ENCODE measurements at regions not wholly inside any gene's neighbourhood (a gene's known extent, or its start where the extent isn't known, plus 50 kb on each side); places are given as distances from the start of the nearest gene placed in this dataset.
"Not testable (repeated sequence)": the region's sequence is repeated elsewhere in the genome, so short reads cannot be mapped to it uniquely, and the experiment has no call there.

DNA sequence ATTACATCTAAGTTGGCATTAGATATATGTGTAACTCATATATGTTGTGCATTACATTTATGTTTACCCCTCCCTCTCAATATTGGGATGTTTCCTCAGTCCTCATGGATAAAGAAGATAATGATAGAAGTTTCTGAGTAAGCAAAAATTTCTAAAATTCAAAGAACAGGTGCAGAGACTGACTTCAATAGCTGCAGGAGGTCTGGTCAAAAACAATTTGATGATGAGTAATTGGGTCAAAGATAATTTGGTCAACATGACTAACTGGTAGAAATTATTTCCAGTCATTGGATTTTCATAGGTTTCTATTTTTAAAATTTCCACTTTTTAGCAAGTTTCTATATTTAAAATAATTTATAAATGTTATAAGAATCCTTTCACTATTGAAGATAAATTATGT, 1130.9 kb upstream of the SLC39A10 start:
- H3K27me3 Mint-ChIP-seq = peaks cover 0 to 2% of the 10 kb centered on the region in 2 donors
- no peak overlapping the region for H3K27ac ChIP-seq (ENCODE audit: low read depth, low read length)
- no peaks in the 10 kb centered on the region for H3K9me3 ChIP-seq (ENCODE audit: low read length)
- no peaks in the 10 kb centered on the region for H3K9me3 Mint-ChIP-seq
- DNase-seq = no peak
- H3K4me1 Mint-ChIP-seq = no peaks in the 10 kb centered on the region
- no peaks in the 10 kb centered on the region for H3K36me3 Mint-ChIP-seq
- no peaks in the 10 kb centered on the region for H3K27me3 ChIP-seq (ENCODE audit: insufficient read depth, low read length, poor library complexity, severe bottlenecking)
- ChIA-PET POLR2A (no interaction called here), CTCF (no interaction called here)
- no peaks in the 10 kb centered on the region for H3K36me3 ChIP-seq (ENCODE audit: insufficient read depth, low read length)
- H3K4me1 ChIP-seq (ENCODE audit: insufficient read depth, low read length) = no peaks in the 10 kb centered on the region
- H3K4me3 Mint-ChIP-seq = no peak overlapping the region
- H3K4me3 ChIP-seq (ENCODE audit: low read length) = no peak overlapping the region
- H3K27ac Mint-ChIP-seq = no peak overlapping the region

DNA sequence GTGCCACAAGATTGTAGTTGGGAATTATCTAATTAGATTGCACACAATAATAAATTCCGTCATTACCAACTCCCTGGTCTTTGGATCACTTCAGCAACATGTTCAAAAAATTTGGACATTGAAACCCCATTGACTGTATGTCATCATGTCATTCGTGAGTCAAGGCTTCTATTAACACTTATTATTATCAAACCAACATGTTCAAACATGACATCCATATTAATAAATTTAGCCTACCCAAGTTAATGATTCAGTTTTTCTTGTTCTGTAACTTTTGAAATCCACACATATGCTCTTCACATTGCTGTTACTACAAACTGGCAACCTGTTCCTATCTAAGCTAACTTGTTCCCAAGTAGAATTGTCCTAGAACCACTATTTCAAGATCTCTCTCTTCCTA, 1142.7 kb upstream of the SLC39A10 start:
- Mint-ChIP-seq H3K4me1 (no peaks in the 10 kb centered on the region), H3K9me3 (peaks cover 0 to 4% (median 0%) of the 10 kb centered on the region in 5 donors), H3K27me3 (no peaks in the 10 kb centered on the region), H3K27ac (no peak overlapping the region), H3K4me3 (no peak overlapping the region), H3K36me3 (no peaks in the 10 kb centered on the region)
- Histone ChIP-seq H3K4me1 (ENCODE audit: insufficient read depth, low read length) (no peaks in the 10 kb centered on the region), H3K27me3 (ENCODE audit: insufficient read depth, low read length, poor library complexity, severe bottlenecking) (no peaks in the 10 kb centered on the region), H3K9me3 (ENCODE audit: low read length) (no peaks in the 10 kb centered on the region), H3K27ac (ENCODE audit: low read depth, low read length) (no peak overlapping the region), H3K36me3 (ENCODE audit: insufficient read depth, low read length) (no peaks in the 10 kb centered on the region), H3K4me3 (ENCODE audit: low read length) (no peak overlapping the region)
- DNase-seq = no peak
- POLR2A ChIA-PET = no interaction called here
- CTCF ChIA-PET = no interaction called here

- H3K4me1 ChIP-seq (ENCODE audit: insufficient read depth, low read length); H3K27me3 ChIP-seq (ENCODE audit: insufficient read depth, low read length, poor library complexity, severe bottlenecking); H3K4me3 ChIP-seq (ENCODE audit: low read length); POLR2A ChIA-PET; H3K9me3 ChIP-seq (ENCODE audit: low read length); H3K36me3 Mint-ChIP-seq; H3K27ac ChIP-seq (ENCODE audit: low read depth, low read length); H3K4me1 Mint-ChIP-seq; CTCF ChIA-PET; H3K27ac Mint-ChIP-seq; H3K36me3 ChIP-seq (ENCODE audit: insufficient read depth, low read length); DNase-seq; H3K27me3 Mint-ChIP-seq; H3K9me3 Mint-ChIP-seq; H3K4me3 Mint-ChIP-seq: not testable (repeated sequence)
These were observed 1146.0 kb upstream of the SLC39A10 start for GRCh38 chr2:194511070-194511469.

DNA sequence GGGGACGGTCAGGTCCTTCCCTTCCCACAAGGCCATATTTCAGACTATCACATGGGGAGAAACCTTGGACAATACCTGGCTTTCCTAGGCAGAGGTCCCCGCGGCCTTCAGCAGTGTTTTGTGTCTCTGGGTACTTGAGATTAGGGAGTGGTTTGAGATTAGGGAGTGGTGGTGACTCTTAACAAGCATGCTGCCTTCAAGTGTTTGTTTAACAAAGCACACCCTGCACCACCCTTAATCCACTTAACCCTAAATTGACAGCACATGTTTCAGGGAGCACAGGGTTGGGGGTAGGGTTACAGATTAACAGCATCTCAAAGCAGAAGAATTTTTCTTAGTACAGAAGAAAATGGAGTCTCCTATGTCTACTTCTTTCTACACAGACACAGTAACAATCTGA, 1152.2 kb upstream of the SLC39A10 start:
- H3K27ac Mint-ChIP-seq; H3K9me3 Mint-ChIP-seq; H3K4me3 Mint-ChIP-seq; H3K27me3 ChIP-seq (ENCODE audit: insufficient read depth, low read length, poor library complexity, severe bottlenecking); H3K27ac ChIP-seq (ENCODE audit: low read depth, low read length); DNase-seq; H3K4me3 ChIP-seq (ENCODE audit: low read length); H3K27me3 Mint-ChIP-seq; CTCF ChIA-PET; H3K4me1 ChIP-seq (ENCODE audit: insufficient read depth, low read length); H3K9me3 ChIP-seq (ENCODE audit: low read length); H3K4me1 Mint-ChIP-seq; H3K36me3 Mint-ChIP-seq; POLR2A ChIA-PET; H3K36me3 ChIP-seq (ENCODE audit: insufficient read depth, low read length): not testable (repeated sequence)

DNA sequence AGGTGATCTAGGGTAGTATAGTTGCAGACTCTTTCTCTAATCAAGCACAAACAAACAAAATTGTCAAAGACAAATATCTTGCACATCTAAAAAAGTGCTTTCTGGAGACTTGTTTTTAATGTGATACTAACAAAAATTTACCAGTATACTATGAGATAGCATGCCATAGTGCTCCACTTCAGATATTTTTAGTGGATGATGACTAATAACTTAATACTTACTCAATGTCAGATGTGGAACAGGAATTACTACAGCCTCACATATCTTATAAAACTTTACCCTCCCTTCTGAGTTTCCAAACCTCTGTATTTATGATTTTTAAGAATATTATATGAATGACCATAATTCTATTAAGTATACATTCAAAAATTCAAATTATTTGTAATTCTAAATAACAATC, 1162.0 kb upstream of the SLC39A10 start:
- H3K4me3 ChIP-seq (ENCODE audit: low read length) = no peak overlapping the region
- no peaks in the 10 kb centered on the region for H3K27me3 ChIP-seq (ENCODE audit: insufficient read depth, low read length, poor library complexity, severe bottlenecking)
- no peaks in the 10 kb centered on the region for H3K9me3 ChIP-seq (ENCODE audit: low read length)
- no peaks in the 10 kb centered on the region for H3K36me3 ChIP-seq (ENCODE audit: insufficient read depth, low read length)
- H3K36me3 Mint-ChIP-seq = no peaks in the 10 kb centered on the region
- no peak overlapping the region for H3K27ac Mint-ChIP-seq
- no peak overlapping the region for H3K27ac ChIP-seq (ENCODE audit: low read depth, low read length)
- no peak overlapping the region for H3K4me3 Mint-ChIP-seq
- H3K4me1 ChIP-seq (ENCODE audit: insufficient read depth, low read length) = no peaks in the 10 kb centered on the region
- POLR2A ChIA-PET = no interaction called here
- DNase-seq = no peak
- CTCF ChIA-PET = no interaction called here
- no peaks in the 10 kb centered on the region for H3K9me3 Mint-ChIP-seq
- no peaks in the 10 kb centered on the region for H3K4me1 Mint-ChIP-seq
- peaks cover 0 to 1% of the 10 kb centered on the region in 2 donors for H3K27me3 Mint-ChIP-seq

GRCh38 chr2:194494401-194494800, 1162.6 kb upstream of the SLC39A10 start:
- H3K4me3 ChIP-seq (ENCODE audit: low read length) = no peak overlapping the region

GRCh38 chr2:194491409-194492115, 1165.5 kb upstream of the SLC39A10 start:
- CTCF ChIA-PET = no interaction called here

More at GRCh38 chr2:194494401-194494800, 1162.6 kb upstream of the SLC39A10 start:
- Histone ChIP-seq H3K27me3 (ENCODE audit: insufficient read depth, low read length, poor library complexity, severe bottlenecking) (no peaks in the 10 kb centered on the region), H3K4me1 (ENCODE audit: insufficient read depth, low read length) (no peaks in the 10 kb centered on the region), H3K9me3 (ENCODE audit: low read length) (no peaks in the 10 kb centered on the region), H3K36me3 (ENCODE audit: insufficient read depth, low read length) (no peaks in the 10 kb centered on the region), H3K27ac (ENCODE audit: low read depth, low read length) (no peak overlapping the region)
- Mint-ChIP-seq H3K4me1 (no peaks in the 10 kb centered on the region), H3K36me3 (no peaks in the 10 kb centered on the region), H3K9me3 (no peaks in the 10 kb centered on the region), H3K27me3 (peaks cover 0 to 1% of the 10 kb centered on the region in 2 donors), H3K27ac (no peak overlapping the region), H3K4me3 (no peak overlapping the region)
- ChIA-PET POLR2A (no interaction called here), CTCF (no interaction called here)
- DNase-seq = no peak

GRCh38 chr2:194486326-194486725, 1170.7 kb upstream of the SLC39A10 start:
- Mint-ChIP-seq H3K36me3 (no peaks in the 10 kb centered on the region), H3K9me3 (peaks cover 0 to 3% (median 0%) of the 10 kb centered on the region in 5 donors), H3K27ac (no peak overlapping the region), H3K4me1 (no peaks in the 10 kb centered on the region), H3K27me3 (no peaks in the 10 kb centered on the region), H3K4me3 (no peak overlapping the region)
- DNase-seq = no peak
- ChIA-PET POLR2A (no interaction called here), CTCF (no interaction called here)
- Histone ChIP-seq H3K36me3 (ENCODE audit: insufficient read depth, low read length) (no peaks in the 10 kb centered on the region), H3K27me3 (ENCODE audit: insufficient read depth, low read length, poor library complexity, severe bottlenecking) (no peaks in the 10 kb centered on the region), H3K4me3 (ENCODE audit: low read length) (no peak overlapping the region), H3K4me1 (ENCODE audit: insufficient read depth, low read length) (no peaks in the 10 kb centered on the region), H3K9me3 (ENCODE audit: low read length) (no peaks in the 10 kb centered on the region), H3K27ac (ENCODE audit: low read depth, low read length) (no peak overlapping the region)

More at GRCh38 chr2:194491409-194492115, 1165.5 kb upstream of the SLC39A10 start:
- H3K27me3 Mint-ChIP-seq = peaks cover 0 to 1% of the 10 kb centered on the region in 2 donors
- H3K9me3 ChIP-seq (ENCODE audit: low read length) = no peaks in the 10 kb centered on the region
- H3K36me3 Mint-ChIP-seq = no peaks in the 10 kb centered on the region
- no peaks in the 10 kb centered on the region for H3K9me3 Mint-ChIP-seq
- no peak for DNase-seq
- H3K4me3 Mint-ChIP-seq = no peak overlapping the region
- H3K27ac ChIP-seq (ENCODE audit: low read depth, low read length) = no peak overlapping the region
- no peaks in the 10 kb centered on the region for H3K4me1 ChIP-seq (ENCODE audit: insufficient read depth, low read length)
- no peak overlapping the region for H3K27ac Mint-ChIP-seq
- H3K36me3 ChIP-seq (ENCODE audit: insufficient read depth, low read length) = no peaks in the 10 kb centered on the region
- no peak overlapping the region for H3K4me3 ChIP-seq (ENCODE audit: low read length)
- POLR2A ChIA-PET = no interaction called here
- H3K27me3 ChIP-seq (ENCODE audit: insufficient read depth, low read length, poor library complexity, severe bottlenecking) = no peaks in the 10 kb centered on the region
- H3K4me1 Mint-ChIP-seq = no peaks in the 10 kb centered on the region

DNA sequence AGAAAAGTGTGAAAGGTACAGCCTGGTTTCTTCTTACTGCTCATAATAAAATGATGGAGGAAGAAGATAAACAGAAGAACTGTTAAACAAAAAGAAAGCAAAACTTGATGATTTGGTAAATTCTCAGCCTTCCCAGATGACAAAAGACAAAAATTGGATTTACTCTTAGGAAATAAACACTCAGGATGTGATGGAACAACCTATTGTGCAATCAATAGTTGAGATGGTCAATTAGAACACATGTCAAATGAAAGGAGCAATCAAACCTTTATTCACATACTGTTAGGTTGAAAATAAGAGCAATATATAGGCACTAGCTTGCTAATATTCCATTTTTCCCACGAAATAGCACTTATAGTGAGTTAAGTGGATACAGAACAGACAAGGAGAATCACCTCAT, 1174.0 kb upstream of the SLC39A10 start:
- no peak overlapping the region for H3K4me3 Mint-ChIP-seq
- H3K27me3 ChIP-seq (ENCODE audit: insufficient read depth, low read length, poor library complexity, severe bottlenecking) = no peaks in the 10 kb centered on the region
- H3K9me3 Mint-ChIP-seq = peaks cover 0 to 3% (median 0%) of the 10 kb centered on the region in 5 donors
- no peaks in the 10 kb centered on the region for H3K36me3 ChIP-seq (ENCODE audit: insufficient read depth, low read length)
- H3K27ac Mint-ChIP-seq = no peak overlapping the region
- H3K27ac ChIP-seq (ENCODE audit: low read depth, low read length) = no peak overlapping the region
- ChIA-PET CTCF (no interaction called here), POLR2A (no interaction called here)
- no peaks in the 10 kb centered on the region for H3K4me1 ChIP-seq (ENCODE audit: insufficient read depth, low read length)
- no peaks in the 10 kb centered on the region for H3K9me3 ChIP-seq (ENCODE audit: low read length)
- no peak for DNase-seq
- H3K4me1 Mint-ChIP-seq = no peaks in the 10 kb centered on the region
- H3K4me3 ChIP-seq (ENCODE audit: low read length) = no peak overlapping the region
- no peaks in the 10 kb centered on the region for H3K27me3 Mint-ChIP-seq
- H3K36me3 Mint-ChIP-seq = no peaks in the 10 kb centered on the region
